Cerebellar cortex (tissue), 1 donor: ENCODE measurements at regions not wholly inside any gene's neighbourhood (a gene's known extent, or its start where the extent isn't known, plus 50 kb on each side); places are given as distances from the start of the nearest gene placed in this dataset.

Source experiments
- DNase-seq: peaks from one replicate; pipeline ENCODE4 v3.0.0-alpha.2; 2015; ENCODE audit warnings: low spot score

- DNase-seq = no peak
Observed at GRCh38 chr21:24353492-24353891, 1253.8 kb downstream of the MRPL39 start.

- DNase-seq = no peak
Observed at GRCh38 chr21:24339406-24339805, 1267.9 kb downstream of the MRPL39 start.

DNA sequence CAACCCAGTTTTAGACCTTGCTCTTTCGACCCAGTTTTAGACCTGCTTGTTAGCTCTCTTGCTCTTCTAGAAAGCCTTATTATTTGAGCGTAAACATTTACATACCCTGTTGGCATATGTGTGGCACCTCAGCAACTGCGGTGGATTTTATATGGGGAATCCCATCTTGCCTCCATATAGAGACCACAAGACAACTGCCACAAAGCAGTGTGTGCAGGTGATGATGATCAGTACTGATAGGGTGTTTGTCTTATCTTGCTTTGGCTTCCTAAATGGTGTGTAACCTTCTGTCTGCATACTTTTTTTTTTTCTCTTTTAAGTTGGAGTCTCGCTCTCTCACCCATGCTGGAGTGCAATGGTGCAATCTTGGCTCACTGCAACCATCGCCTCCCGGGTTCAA lies 1270.8 kb downstream of the MRPL39 start:
- DNase-seq = no peak

DNA sequence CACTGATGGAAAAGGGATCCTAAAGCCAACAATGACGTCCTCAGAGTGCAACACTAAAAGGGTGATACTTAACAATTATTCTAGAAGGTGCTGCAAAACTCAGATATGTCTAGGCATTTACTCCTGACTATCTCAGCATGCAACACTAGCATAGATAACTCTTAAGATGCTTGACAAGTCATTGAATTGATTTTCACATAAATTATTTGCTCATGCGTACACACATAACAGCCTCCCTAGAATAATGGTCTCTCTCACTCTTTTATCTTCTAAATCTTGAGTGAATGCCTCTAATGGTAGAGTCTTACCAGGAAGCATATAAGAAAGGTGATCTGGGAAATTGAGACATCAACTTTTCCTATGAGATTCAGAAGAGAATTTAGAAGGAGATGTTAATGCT lies 1283.7 kb downstream of the MRPL39 start:
- DNase-seq = no peak

GRCh38 chr21:24316277-24316922 lies 1290.9 kb downstream of the MRPL39 start:
- DNase-seq = no peak

DNA sequence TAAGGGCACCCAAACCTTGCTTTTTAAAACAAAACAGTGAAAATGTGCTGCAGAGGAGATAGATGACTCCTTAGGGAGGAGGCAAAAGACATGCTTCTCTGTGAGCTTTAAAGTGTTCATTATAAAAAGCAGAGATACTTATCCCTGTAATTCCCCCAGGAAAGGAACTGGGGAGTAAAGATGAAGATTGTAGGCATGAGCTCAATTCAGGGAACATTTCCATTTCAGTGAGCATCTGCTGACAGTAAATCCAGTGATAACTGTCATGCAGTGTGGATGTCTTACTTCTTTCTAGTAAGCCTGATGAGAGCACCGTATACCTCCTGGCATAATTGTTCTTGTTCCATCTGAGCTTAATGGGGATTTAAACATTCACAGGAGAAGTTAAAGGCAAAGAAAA lies 1296.5 kb downstream of the MRPL39 start:
- no peak for DNase-seq

- no peak for DNase-seq
Observed at GRCh38 chr21:24308183-24308582, 1299.1 kb downstream of the MRPL39 start.

DNA sequence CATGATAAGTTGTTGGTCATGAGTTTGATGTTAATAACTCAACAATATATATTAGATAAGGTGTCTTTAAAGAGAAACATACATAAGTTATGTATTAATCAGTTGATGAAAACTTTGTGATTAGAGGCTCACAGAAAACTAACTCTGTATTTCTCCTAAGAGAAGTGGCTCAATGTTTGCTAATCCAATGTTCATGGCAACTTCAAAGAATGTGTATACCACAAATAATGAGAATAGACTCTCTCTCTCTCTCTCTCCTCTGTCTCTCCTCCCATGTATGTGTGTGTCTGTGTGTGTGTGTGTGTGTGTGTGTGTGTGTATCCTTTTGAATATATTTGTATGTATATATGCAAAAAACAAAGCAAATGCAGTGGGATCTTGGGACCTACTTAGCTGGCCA lies 1304.9 kb downstream of the MRPL39 start:
- DNase-seq = no peak

- DNase-seq = no peak
Observed at GRCh38 chr21:24298040-24298439, 1309.2 kb downstream of the MRPL39 start.

- no peak for DNase-seq
Observed at GRCh38 chr21:24294171-24294570, 1313.1 kb downstream of the MRPL39 start.

- no peak for DNase-seq
Observed at GRCh38 chr21:24290151-24290833, 1317.0 kb downstream of the MRPL39 start.

DNA sequence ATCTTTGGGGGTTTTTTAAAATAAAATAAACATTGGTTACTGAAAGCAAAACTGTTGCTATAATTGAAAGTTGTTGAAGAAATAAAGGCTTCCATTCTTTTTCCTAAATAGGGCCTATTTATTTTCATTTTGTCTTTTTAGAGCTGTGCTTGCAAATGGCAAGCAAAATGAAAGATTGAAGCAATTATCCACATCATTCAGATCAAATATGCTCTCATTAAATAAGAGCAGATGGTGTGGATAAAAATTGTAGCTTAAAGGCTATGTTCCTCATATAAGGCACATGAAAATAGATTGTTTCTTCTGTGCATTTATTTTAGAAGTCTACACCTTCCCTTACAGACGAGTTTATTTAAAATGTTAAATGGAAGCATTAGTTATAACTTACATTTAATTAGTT lies 1317.7 kb downstream of the MRPL39 start:
- no peak for DNase-seq

DNA sequence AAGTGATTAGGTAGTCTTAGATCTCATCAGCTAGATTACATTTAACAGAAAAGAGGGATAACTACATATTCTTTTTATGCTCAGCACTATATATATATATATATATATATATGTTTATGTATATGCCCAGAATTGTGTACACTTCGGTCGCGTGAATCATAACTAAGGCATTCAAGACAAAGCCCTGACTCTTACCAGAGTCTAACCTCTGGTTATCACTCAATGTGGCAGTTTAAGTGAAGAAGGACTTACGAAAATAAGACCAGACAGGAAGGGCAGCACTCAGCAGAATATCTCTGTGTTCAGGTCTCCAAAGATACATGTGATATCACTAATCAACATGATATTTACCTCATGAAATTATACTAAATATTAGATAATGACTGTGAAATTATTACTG lies 1326.7 kb downstream of the MRPL39 start:
- DNase-seq = no peak

- no peak for DNase-seq
Observed at GRCh38 chr21:24278711-24279110, 1328.6 kb downstream of the MRPL39 start.

GRCh38 chr21:24276204-24276603 lies 1331.1 kb downstream of the MRPL39 start:
- no peak for DNase-seq

- no peak for DNase-seq
Observed at GRCh38 chr21:24275616-24276015, 1331.7 kb downstream of the MRPL39 start.

- no peak for DNase-seq
Observed at GRCh38 chr21:24272521-24272938, 1334.8 kb downstream of the MRPL39 start.

DNA sequence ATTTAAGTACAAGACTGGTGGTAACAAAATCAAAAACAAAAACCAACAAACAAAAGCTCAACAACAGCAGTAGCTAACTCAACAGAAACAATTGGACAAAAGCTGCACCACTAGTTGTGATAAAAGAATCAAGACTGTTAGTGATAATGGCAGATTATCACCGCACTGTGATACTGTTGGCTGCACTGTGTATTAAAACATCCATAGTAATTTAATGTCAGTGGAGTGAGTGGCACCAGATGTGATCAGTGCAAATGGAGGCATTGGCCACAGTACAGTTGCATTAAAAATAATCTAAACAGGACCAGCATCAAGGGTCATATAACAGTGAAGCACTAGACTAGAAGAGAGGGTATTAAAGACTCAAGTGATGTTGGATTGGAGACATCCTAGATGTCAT lies 1341.3 kb downstream of the MRPL39 start:
- no peak for DNase-seq

GRCh38 chr21:24260751-24261150 lies 1346.5 kb downstream of the MRPL39 start:
- no peak for DNase-seq

DNA sequence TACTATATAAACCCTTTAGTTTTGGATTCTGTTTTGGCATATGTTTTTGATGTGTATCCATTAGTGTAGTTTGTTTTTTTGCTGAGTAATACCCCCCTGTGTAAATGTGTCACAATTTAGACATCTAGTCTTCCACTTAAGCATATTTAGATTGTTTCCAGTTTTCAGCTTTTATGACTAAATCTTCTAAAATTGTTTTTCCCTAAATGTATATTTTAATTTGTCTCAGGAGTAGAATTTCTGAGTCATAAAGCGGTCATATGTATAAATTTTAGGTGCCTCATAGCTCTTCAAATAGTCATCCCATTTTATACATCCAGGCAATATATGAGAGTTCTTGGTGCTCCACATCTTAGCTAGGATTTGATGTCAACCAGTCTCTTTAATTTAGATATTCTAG lies 1348.0 kb downstream of the MRPL39 start:
- no peak for DNase-seq

- DNase-seq = no peak
Observed at GRCh38 chr21:24255591-24255990, 1351.7 kb downstream of the MRPL39 start.

DNA sequence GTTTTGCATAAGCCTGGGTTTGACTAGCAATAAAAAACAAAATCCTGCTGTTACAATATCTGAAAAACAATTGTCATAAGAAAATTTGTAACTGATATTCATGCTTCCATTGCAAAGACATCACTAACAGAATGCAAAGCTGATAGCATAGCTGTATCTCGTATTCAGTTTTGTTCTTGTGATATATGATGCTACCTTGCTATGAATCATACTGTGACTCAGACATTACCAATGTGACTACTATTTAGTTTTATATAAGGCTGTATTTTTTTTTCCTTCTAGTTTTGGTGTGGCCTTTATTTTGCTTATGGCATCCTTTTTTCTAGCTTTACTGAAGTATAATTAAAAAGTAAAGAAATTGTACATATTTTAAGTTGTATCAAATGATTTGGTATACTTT lies 1381.8 kb downstream of the MRPL39 start:
- DNase-seq = no peak

DNA sequence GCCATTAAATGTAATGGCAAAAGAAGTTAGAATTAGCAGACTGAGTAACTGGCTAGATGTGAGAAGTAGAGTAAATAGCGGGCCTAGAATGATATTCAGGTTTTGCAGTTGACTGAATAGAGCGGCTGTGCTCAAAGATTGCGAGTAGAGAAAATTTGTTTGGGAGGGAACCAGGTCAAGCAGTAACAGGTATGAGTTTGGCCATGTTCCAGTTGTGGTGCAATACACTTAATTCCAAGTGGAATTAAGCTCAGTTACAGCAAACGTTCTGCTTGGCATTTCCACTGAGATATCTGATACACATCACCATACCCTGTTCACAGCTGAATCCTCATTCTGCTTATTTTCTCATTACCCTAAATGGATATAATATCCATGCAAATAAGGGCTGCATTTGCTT lies 1382.9 kb downstream of the MRPL39 start:
- no peak for DNase-seq

DNA sequence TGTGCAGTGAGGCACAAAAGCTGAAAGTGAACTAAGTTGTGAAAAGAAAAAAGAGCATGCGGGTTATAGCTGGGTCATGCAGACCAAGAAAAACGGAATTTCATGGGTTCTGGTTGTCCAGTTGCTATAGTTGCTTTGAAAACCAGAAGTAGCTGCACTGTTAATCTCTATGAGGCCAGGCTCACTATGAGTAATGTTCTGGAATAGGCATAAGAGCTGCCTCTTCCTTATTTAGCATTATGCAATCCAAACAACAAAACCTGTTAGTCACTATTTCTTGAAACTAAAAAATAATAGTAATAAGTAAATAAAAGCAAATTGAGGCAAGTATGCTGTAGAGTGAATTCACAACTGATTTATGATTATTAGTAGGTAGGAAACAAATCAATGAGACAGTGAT lies 1383.7 kb downstream of the MRPL39 start:
- no peak for DNase-seq
